ENCODE measurements at regions not wholly inside any gene's neighbourhood (a gene's known extent, or its start where the extent isn't known, plus 50 kb on each side); places are given as distances from the start of the nearest gene placed in this dataset.

DNA sequence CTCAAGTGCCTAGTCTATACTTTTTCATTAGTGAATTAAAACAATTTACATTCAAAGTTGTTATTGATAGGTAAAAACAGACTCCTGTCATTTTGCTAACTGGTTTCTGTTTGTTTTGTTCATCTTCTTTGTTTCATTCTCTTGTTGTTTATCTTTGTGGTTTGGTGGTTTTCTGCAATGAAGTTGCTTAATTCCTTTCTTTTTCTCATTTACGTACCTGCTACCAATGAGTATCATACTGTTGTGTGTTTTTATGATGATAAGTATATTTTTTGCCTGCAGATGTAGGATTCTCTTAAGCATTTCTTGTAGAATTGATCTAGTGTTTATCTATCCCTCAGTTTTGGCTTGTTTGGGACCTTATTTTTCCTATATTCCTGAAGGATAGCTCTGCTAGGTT lies 2230.0 kb downstream of the MAT2B start:
- ChIA-PET POLR2A (no interaction called here), CTCF (no interaction called here)
- TF ChIP-seq JUN (IDR thresholded peaks at IDR 0.05; ENCODE audit: borderline replicate concordance, insufficient read depth, insufficient read length, low read depth) (no peak), EZH2 (IDR thresholded peaks at IDR 0.05; ENCODE audit: borderline replicate concordance, low read depth, low read length, severe bottlenecking) (no peak), POLR2A (IDR thresholded peaks at IDR 0.05; ENCODE audit: low read depth, low read length) (no peak), MYC (IDR thresholded peaks at IDR 0.05; ENCODE audit: low read depth, low read length) (no peak), POLR2AphosphoS5 (IDR thresholded peaks at IDR 0.05; ENCODE audit: insufficient read depth, low read depth, low read length) (no peak), FOS (IDR thresholded peaks at IDR 0.05; ENCODE audit: borderline replicate concordance, insufficient read depth, low read length) (no peak), GATA2 (IDR thresholded peaks at IDR 0.05; ENCODE audit: insufficient read depth, insufficient read length, low read depth, low read length) (no peak)
- TF ChIP-seq, protein P1, sequence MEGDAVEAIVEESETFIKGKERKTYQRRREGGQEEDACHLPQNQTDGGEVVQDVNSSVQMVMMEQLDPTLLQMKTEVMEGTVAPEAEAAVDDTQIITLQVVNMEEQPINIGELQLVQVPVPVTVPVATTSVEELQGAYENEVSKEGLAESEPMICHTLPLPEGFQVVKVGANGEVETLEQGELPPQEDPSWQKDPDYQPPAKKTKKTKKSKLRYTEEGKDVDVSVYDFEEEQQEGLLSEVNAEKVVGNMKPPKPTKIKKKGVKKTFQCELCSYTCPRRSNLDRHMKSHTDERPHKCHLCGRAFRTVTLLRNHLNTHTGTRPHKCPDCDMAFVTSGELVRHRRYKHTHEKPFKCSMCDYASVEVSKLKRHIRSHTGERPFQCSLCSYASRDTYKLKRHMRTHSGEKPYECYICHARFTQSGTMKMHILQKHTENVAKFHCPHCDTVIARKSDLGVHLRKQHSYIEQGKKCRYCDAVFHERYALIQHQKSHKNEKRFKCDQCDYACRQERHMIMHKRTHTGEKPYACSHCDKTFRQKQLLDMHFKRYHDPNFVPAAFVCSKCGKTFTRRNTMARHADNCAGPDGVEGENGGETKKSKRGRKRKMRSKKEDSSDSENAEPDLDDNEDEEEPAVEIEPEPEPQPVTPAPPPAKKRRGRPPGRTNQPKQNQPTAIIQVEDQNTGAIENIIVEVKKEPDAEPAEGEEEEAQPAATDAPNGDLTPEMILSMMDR (IDR thresholded peaks at IDR 0.05; ENCODE audit: extremely low read depth in 1 of 2, insufficient read depth in 1 of 2, low read depth in 1 of 2, low read length in 2 of 2), result no peak
- TF ChIP-seq, protein P2, sequence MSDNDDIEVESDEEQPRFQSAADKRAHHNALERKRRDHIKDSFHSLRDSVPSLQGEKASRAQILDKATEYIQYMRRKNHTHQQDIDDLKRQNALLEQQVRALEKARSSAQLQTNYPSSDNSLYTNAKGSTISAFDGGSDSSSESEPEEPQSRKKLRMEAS (IDR thresholded peaks at IDR 0.05; ENCODE audit: insufficient read depth, insufficient read length), result no peak
- H3K4me1 ChIP-seq (ENCODE audit: control insufficient read depth, extremely low read depth, insufficient read depth, low read length), result no peaks in the 10 kb centered on the region
- BruUV-seq (replicated peaks), result no TSS peak
- no peaks in the 10 kb centered on the region for H4K20me1 ChIP-seq (replicated peaks; ENCODE audit: control insufficient read depth, extremely low read depth, insufficient read depth, low read length)
- FAIRE-seq (no peak), DNase-seq (ENCODE audit: low read depth, low spot score) (no peak)
- no peak overlapping the region for H3K27ac ChIP-seq (ENCODE audit: insufficient read depth, low read depth, low read length)
- no peak overlapping the region for H3K4me3 ChIP-seq (replicated peaks in 1 of 3; ENCODE audit: insufficient read depth in 1 of 3, low read depth in 1 of 3, low read length in 3 of 3)
- no peaks in the 10 kb centered on the region for H3K27me3 ChIP-seq (ENCODE audit: control insufficient read depth in 2 of 2, insufficient read depth in 2 of 2, low read length in 2 of 2)
- dilution Hi-C loops (cut with MboI; ENCODE audit: extremely low pct_ligation_motif_present, low sequenced_read_pairs), result no loop called here
- H3K36me3 ChIP-seq (ENCODE audit: control insufficient read depth in 2 of 2, extremely low read depth in 1 of 2, insufficient read depth in 2 of 2, low read length in 2 of 2), result no peaks in the 10 kb centered on the region
- no peak overlapping the region for H2AFZ ChIP-seq (ENCODE audit: low read depth, low read length)
- no peak overlapping the region for H3K9ac ChIP-seq (replicated peaks; ENCODE audit: extremely low read depth, insufficient read depth, low read length)
- intact Hi-C loops (cut with micrococcal nuclease), result no loop called here
- peaks cover 6% of the 10 kb centered on the region for H3K9me3 ChIP-seq (replicated peaks; ENCODE audit: control insufficient read depth, insufficient read depth, low read length)
- no peaks in the 10 kb centered on the region for H3K79me2 ChIP-seq (ENCODE audit: control insufficient read depth, insufficient read depth, low read length)
- H3K9me1 ChIP-seq (replicated peaks; ENCODE audit: control insufficient read depth, extremely low read depth, insufficient read depth, low read length), result no peaks in the 10 kb centered on the region
- no peak overlapping the region for H3K4me2 ChIP-seq (ENCODE audit: insufficient read depth, low read length)

All from endothelial cell of umbilical vein (primary cell).